PC-3 (cell line): ENCODE measurements at regions not wholly inside any gene's neighbourhood (a gene's known extent, or its start where the extent isn't known, plus 50 kb on each side); places are given as distances from the start of the nearest gene placed in this dataset.

Experiments
- ATAC-seq: fragments of 200-7000 bp; cut with Tn5 transposase; 2 replicates; pipeline ENCODE4 v1.9.1; 2020; ENCODE audit warnings: mild to moderate bottlenecking, moderate library complexity
- BruUV-seq: library from RNA; stranded (reverse); fragments of 400-500 nt; replicated peaks from 2 replicates; lab custom pipeline; 2021; lab: Mats Ljungman, UMichigan
- CTCF ChIA-PET: fragments of 300-600 bp; sonication (Branson Sonifier 250); formaldehyde crosslinking; loops from one replicate; lab custom pipeline; 2022; ENCODE audit warnings: antibody characterized with exemption; lab: Charles Lee
- POLR2A ChIA-PET: fragments of 300-600 bp; sonication (Branson Sonifier 250); formaldehyde crosslinking; loops from one replicate; lab custom pipeline; 2022; ENCODE audit warnings: antibody characterized with exemption; ENCODE audit not compliant: unreplicated experiment; lab: Charles Lee
- DNase-seq: peaks from one replicate; pipeline ENCODE4 v3.0.0-alpha.2; 2015
- H2AFZ ChIP-seq: fragments of 300-600 bp; sonication (generic); 2 replicates; pipeline ENCODE4 v1.6.0; 2016; ENCODE audit warnings: antibody characterized with exemption, low read length
- H3F3A ChIP-seq: fragments of 300-600 bp; sonication (generic); one replicate; pipeline ENCODE4 v1.6.0; 2017; ENCODE audit warnings: antibody characterized with exemption, low read length, control low read depth, mild to moderate bottlenecking; ENCODE audit not compliant: unreplicated experiment
- H3K27ac ChIP-seq: fragments of 300-600 bp; sonication (generic); 2 replicates; pipeline ENCODE4 v1.5.1; 2016; ENCODE audit warnings: mild to moderate bottlenecking, low read length
- H3K27me3 ChIP-seq: fragments of 300-600 bp; sonication (generic); 2 replicates; pipeline ENCODE4 v1.6.1; 2016; ENCODE audit warnings: low read length, mixed read lengths
- H3K36me3 ChIP-seq: fragments of 300-600 bp; sonication (generic); 2 replicates; pipeline ENCODE4 v1.6.1; 2016; ENCODE audit warnings: low read depth, mixed run types, low read length, mixed read lengths
- H3K4me1 ChIP-seq: fragments of 300-600 bp; sonication (generic); 2 replicates; pipeline ENCODE4 v1.5.1; 2016; ENCODE audit warnings: low read length; ENCODE audit not compliant: insufficient read depth
- H3K4me2 ChIP-seq: fragments of 300-600 bp; sonication (generic); 2 replicates; pipeline ENCODE4 v1.6.0; 2016; ENCODE audit warnings: low read length
- H3K4me3 ChIP-seq: fragments of 300-600 bp; sonication (generic); 2 replicates; pipeline ENCODE4 v1.5.1; 2016; ENCODE audit warnings: mild to moderate bottlenecking, low read length, mixed read lengths
- H3K79me2 ChIP-seq: fragments of 300-600 bp; sonication (generic); 2 replicates; pipeline ENCODE4 v1.6.1; 2017; ENCODE audit warnings: low read length, mixed read lengths
- H3K9ac ChIP-seq: fragments of 300-600 bp; sonication (generic); 2 replicates; pipeline ENCODE4 v1.6.0; 2016; ENCODE audit warnings: mild to moderate bottlenecking, low read length
- H3K9me2 ChIP-seq: fragments of 300-600 bp; sonication (generic); replicated peaks from 2 replicates; pipeline ENCODE4 v1.6.1; 2016; ENCODE audit warnings: mixed run types, low read length, mixed read lengths
- H3K9me3 ChIP-seq: fragments of 300-600 bp; sonication (generic); 2 replicates; pipeline ENCODE4 v1.6.1; 2016; ENCODE audit warnings: low read length, mixed read lengths
- H4K20me1 ChIP-seq: fragments of 300-600 bp; sonication (generic); 2 replicates; pipeline ENCODE4 v1.6.1; 2016; ENCODE audit warnings: low read length, mixed read lengths
- EZH2 ChIP-seq: fragments of 300-600 bp; sonication (generic); IDR thresholded peaks from one replicate; pipeline ENCODE4 v1.6.1; 2017; ENCODE audit warnings: antibody characterized with exemption, mild to moderate bottlenecking, low read length; ENCODE audit not compliant: unreplicated experiment
- EZH2phosphoT487 ChIP-seq: fragments of 300-600 bp; sonication (generic); IDR thresholded peaks from 2 replicates; pipeline ENCODE4 v1.6.1; 2018; ENCODE audit warnings: mild to moderate bottlenecking, antibody characterized with exemption, low read length, borderline replicate concordance
- intact Hi-C: fragments of 100-400 bp; cut with micrococcal nuclease; formaldehyde crosslinking; loops from 2 replicates; pipeline ENCODE4 v1.9.0; 2023
- TF ChIP-seq, protein P1 (sequence below): fragments of 300-600 bp; sonication (generic); conservative IDR thresholded peaks from 2 replicates; pipeline ENCODE4 v1.5.1; 2017; ENCODE audit warnings: antibody characterized with exemption, low read depth, mild to moderate bottlenecking, low read length

DNA sequence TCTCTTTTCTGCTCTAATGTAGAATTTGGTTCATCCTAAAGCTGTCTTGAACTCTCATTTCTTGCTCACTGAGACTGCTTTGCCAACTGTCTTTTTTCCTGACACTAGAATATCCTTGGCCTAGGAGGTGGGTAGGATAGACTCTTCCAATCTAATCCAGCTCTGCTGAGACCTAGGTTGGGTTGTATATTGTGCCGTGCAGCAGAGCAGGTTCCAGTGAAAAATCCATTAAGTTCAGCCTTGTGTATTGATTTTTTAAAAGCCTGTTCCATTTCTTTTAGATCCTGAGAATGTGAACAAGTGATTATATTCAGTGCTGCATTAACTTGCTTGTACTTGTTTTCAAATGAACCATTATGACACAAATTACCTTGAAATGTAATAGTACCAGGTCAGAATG lies 539.6 kb downstream of the LRRC70 start:
- ATAC-seq (no peak), DNase-seq (no peak)
- Histone ChIP-seq H3K4me1 (no peaks in the 10 kb centered on the region), H3K27ac (no peak overlapping the region), H3K9me2 (no peaks in the 10 kb centered on the region), H4K20me1 (no peaks in the 10 kb centered on the region), H3K4me3 (no peak overlapping the region), H3K9me3 (no peaks in the 10 kb centered on the region), H3K27me3 (no peaks in the 10 kb centered on the region), H3K9ac (no peak overlapping the region), H2AFZ (no peak overlapping the region), H3F3A (no peaks in the 10 kb centered on the region), H3K4me2 (no peak overlapping the region), H3K36me3 (no peaks in the 10 kb centered on the region), H3K79me2 (no peaks in the 10 kb centered on the region)
- CTCF ChIA-PET: no interaction called here
- TF ChIP-seq EZH2: no peak
- TF ChIP-seq, protein P1, sequence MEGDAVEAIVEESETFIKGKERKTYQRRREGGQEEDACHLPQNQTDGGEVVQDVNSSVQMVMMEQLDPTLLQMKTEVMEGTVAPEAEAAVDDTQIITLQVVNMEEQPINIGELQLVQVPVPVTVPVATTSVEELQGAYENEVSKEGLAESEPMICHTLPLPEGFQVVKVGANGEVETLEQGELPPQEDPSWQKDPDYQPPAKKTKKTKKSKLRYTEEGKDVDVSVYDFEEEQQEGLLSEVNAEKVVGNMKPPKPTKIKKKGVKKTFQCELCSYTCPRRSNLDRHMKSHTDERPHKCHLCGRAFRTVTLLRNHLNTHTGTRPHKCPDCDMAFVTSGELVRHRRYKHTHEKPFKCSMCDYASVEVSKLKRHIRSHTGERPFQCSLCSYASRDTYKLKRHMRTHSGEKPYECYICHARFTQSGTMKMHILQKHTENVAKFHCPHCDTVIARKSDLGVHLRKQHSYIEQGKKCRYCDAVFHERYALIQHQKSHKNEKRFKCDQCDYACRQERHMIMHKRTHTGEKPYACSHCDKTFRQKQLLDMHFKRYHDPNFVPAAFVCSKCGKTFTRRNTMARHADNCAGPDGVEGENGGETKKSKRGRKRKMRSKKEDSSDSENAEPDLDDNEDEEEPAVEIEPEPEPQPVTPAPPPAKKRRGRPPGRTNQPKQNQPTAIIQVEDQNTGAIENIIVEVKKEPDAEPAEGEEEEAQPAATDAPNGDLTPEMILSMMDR: no peak
- no peak for TF ChIP-seq EZH2phosphoT487
- POLR2A ChIA-PET: no interaction called here
- intact Hi-C loops: no loop called here
- BruUV-seq: no TSS peak

DNA sequence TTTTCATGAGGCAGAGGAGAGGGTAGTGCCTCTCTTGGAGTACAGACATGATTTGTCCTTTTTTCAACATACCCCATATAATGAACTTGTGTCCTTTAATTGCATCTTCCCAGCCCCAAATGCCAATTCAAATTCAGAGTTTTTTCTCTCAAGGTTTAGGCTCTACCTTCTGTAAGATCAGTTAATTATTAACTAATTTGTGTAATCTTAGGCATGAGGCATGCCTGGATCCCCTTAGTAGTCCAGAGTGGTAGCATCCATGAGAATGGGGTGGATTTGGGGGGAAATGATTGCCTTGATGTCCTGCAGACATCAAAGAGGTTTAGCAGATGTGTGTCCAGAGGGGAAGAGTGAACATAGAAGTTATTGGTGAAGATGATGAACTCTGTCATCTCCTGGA lies 533.3 kb downstream of the LRRC70 start:
- POLR2A ChIA-PET: no interaction called here
- DNase-seq: no peak
- Histone ChIP-seq H3F3A (no peaks in the 10 kb centered on the region), H3K9me2 (no peaks in the 10 kb centered on the region), H3K9ac (no peak overlapping the region), H3K9me3 (no peaks in the 10 kb centered on the region), H3K79me2 (no peaks in the 10 kb centered on the region), H4K20me1 (no peaks in the 10 kb centered on the region), H3K4me2 (no peak overlapping the region), H3K27ac (no peak overlapping the region), H3K4me3 (no peak overlapping the region), H3K36me3 (no peaks in the 10 kb centered on the region), H3K4me1 (no peaks in the 10 kb centered on the region), H2AFZ (no peak overlapping the region), H3K27me3 (no peaks in the 10 kb centered on the region)
- no TSS peak for BruUV-seq
- ATAC-seq: no peak
- intact Hi-C loops: no loop called here
- TF ChIP-seq EZH2: no peak
- TF ChIP-seq, protein P1: no peak
- TF ChIP-seq EZH2phosphoT487: no peak
- CTCF ChIA-PET: no interaction called here

DNA sequence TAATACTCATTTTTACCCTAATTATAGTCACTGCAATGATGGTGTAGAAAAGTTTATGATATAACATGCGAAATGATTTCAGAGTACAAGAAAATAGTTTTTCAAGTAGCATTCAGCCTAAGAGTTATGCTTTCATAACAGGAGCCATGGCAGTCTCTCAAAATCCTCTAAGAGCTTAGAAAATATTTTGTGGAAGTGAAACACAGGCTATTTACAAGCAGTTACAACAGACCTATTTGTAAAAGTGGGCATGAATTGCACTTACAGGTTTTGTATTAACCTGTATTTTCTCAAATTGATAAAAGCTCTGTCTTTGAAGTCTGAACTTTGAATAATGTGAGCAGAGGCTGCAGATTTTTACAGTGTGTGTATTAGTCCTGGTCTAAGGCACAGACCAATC lies 523.3 kb downstream of the LRRC70 start:
- Histone ChIP-seq H3K27me3 (no peaks in the 10 kb centered on the region), H3F3A (no peaks in the 10 kb centered on the region), H3K36me3 (no peaks in the 10 kb centered on the region), H3K4me3 (no peak overlapping the region), H3K9ac (no peak overlapping the region), H2AFZ (no peak overlapping the region), H3K79me2 (no peaks in the 10 kb centered on the region), H3K9me2 (no peaks in the 10 kb centered on the region), H4K20me1 (no peaks in the 10 kb centered on the region), H3K27ac (no peak overlapping the region), H3K9me3 (no peaks in the 10 kb centered on the region), H3K4me1 (no peaks in the 10 kb centered on the region), H3K4me2 (no peak overlapping the region)
- ATAC-seq (no peak), DNase-seq (no peak)
- no TSS peak for BruUV-seq
- intact Hi-C loops: no loop called here
- ChIA-PET POLR2A (no interaction called here), CTCF (no interaction called here)
- TF ChIP-seq, protein P1: no peak
- no peak for TF ChIP-seq EZH2phosphoT487
- no peak for TF ChIP-seq EZH2
